GM23338 (cell line): ENCODE measurements at regions not wholly inside any gene's neighbourhood (a gene's known extent, or its start where the extent isn't known, plus 50 kb on each side); places are given as distances from the start of the nearest gene placed in this dataset.

Experiments
- EZH2 ChIP-seq: fragments of 200-600 bp; sonication (generic); IDR thresholded peaks from one replicate; pipeline ENCODE4 v1.8.0; 2017; ENCODE audit warnings: antibody characterized with exemption, mild to moderate bottlenecking, low read depth; ENCODE audit not compliant: unreplicated experiment
- EZH2phosphoT487 ChIP-seq: fragments of 200-600 bp; sonication (generic); IDR thresholded peaks from one replicate; pipeline ENCODE4 v1.8.1; 2018; ENCODE audit warnings: antibody characterized with exemption; ENCODE audit not compliant: unreplicated experiment
- JUNB ChIP-seq: IDR thresholded peaks from one replicate; pipeline ENCODE4 v1.6.1; 2016; ENCODE audit warnings: antibody characterized with exemption; ENCODE audit not compliant: unreplicated experiment
- ZNF331 ChIP-seq: fragments of 250-450 bp; sonication (Bioruptor Pico); IDR thresholded peaks from 2 replicates; pipeline ENCODE4 v1.5.0; 2020; ENCODE audit warnings: low read depth, mild to moderate bottlenecking, moderate library complexity
- TF ChIP-seq, protein P1 (sequence below), 2 experiments: fragments of 200-600 bp in 1 of 2; sonication (generic) in 1 of 2; conservative IDR thresholded peaks; 2 replicates each; pipeline versions ENCODE4 v1.5.1 to v1.6.1; 2016 to 2017; ENCODE audit warnings: antibody characterized with exemption in 2 of 2, low read depth in 2 of 2, mild to moderate bottlenecking in 2 of 2, moderate library complexity in 1 of 2
- TF ChIP-seq, protein P2 (sequence below): IDR thresholded peaks from one replicate; pipeline ENCODE4 v1.6.1; 2018; ENCODE audit warnings: antibody characterized with exemption; ENCODE audit not compliant: unreplicated experiment

DNA sequence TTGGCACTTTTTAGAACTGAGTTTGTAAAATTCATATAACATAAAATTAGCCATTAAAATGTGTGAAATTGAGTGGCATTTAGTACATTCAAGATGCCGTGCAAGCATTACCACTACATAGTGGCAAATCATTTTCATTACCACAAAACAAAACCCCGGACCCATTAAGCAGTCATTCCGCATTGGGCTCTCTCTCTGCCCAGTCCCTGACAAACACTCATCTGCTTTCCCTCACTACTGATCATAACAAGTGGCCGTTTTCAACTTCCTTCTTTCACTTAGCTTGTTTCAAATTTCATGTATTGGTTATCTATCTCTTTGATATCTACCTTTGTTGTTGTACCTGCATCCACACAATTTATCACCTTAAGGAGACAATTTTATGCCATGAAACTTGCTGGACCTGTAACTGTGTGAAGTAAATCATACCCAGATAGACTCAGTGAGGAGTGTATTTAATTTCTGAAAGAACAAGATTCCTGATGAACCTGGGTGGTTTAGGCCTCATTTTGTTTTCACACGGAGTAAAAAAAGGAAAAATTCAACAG is 202.1 kb downstream of the OR13H1 start:
- TF ChIP-seq, protein P1, sequence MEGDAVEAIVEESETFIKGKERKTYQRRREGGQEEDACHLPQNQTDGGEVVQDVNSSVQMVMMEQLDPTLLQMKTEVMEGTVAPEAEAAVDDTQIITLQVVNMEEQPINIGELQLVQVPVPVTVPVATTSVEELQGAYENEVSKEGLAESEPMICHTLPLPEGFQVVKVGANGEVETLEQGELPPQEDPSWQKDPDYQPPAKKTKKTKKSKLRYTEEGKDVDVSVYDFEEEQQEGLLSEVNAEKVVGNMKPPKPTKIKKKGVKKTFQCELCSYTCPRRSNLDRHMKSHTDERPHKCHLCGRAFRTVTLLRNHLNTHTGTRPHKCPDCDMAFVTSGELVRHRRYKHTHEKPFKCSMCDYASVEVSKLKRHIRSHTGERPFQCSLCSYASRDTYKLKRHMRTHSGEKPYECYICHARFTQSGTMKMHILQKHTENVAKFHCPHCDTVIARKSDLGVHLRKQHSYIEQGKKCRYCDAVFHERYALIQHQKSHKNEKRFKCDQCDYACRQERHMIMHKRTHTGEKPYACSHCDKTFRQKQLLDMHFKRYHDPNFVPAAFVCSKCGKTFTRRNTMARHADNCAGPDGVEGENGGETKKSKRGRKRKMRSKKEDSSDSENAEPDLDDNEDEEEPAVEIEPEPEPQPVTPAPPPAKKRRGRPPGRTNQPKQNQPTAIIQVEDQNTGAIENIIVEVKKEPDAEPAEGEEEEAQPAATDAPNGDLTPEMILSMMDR (conservative IDR thresholded peaks at IDR 0.05; ENCODE audit: low read depth in 2 of 2): no peak
- TF ChIP-seq, protein P2, sequence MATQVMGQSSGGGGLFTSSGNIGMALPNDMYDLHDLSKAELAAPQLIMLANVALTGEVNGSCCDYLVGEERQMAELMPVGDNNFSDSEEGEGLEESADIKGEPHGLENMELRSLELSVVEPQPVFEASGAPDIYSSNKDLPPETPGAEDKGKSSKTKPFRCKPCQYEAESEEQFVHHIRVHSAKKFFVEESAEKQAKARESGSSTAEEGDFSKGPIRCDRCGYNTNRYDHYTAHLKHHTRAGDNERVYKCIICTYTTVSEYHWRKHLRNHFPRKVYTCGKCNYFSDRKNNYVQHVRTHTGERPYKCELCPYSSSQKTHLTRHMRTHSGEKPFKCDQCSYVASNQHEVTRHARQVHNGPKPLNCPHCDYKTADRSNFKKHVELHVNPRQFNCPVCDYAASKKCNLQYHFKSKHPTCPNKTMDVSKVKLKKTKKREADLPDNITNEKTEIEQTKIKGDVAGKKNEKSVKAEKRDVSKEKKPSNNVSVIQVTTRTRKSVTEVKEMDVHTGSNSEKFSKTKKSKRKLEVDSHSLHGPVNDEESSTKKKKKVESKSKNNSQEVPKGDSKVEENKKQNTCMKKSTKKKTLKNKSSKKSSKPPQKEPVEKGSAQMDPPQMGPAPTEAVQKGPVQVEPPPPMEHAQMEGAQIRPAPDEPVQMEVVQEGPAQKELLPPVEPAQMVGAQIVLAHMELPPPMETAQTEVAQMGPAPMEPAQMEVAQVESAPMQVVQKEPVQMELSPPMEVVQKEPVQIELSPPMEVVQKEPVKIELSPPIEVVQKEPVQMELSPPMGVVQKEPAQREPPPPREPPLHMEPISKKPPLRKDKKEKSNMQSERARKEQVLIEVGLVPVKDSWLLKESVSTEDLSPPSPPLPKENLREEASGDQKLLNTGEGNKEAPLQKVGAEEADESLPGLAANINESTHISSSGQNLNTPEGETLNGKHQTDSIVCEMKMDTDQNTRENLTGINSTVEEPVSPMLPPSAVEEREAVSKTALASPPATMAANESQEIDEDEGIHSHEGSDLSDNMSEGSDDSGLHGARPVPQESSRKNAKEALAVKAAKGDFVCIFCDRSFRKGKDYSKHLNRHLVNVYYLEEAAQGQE: no peak
- TF ChIP-seq EZH2phosphoT487: no peak
- no peak for TF ChIP-seq JUNB
- no peak for TF ChIP-seq ZNF331 (CRISPR knock-in tag)
- no peak for TF ChIP-seq EZH2
